ENCODE measurements at regions not wholly inside any gene's neighbourhood (a gene's known extent, or its start where the extent isn't known, plus 50 kb on each side); places are given as distances from the start of the nearest gene placed in this dataset.

DNA sequence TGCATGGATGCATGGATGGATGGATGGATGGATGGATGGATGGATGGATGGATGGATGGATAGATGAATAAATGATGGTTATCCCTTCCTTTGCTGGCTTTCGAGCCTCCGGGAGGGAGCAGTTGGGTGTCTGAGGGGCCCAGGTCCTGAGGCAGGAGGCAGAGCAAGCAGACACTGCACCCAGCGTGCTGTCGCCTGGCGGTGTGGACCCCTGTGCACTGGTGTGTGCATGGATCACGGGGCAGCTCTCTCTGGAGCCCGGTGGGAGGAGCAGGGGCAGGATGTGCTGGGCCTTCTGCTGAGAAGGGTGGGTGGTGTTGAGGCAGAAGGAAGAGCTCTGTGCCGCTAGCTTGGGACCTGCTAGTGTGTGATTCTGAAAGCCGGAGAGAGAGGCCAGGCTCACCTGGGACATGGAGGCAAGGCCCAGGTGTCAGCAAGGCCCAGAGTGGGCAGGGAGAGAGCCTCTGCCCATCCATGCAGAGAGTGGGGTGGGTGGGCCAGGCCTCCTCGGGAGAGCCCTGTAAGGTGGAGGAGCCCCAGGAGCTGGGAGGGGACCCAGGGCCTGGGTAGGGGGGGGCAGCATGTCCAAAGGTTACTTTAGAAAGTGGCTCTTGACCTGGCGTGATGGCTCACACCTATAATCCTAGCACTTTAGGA is 254.4 kb downstream of the BRD1 start:
- H3K4me1 ChIP-seq (ENCODE audit: control insufficient read depth, insufficient read depth, low read length): no peaks in the 10 kb centered on the region
- CTCF ChIA-PET: no interaction called here
- H3K4me3 ChIP-seq (ENCODE audit: low read depth, low read length): no peak overlapping the region
- TF ChIP-seq, protein P1, sequence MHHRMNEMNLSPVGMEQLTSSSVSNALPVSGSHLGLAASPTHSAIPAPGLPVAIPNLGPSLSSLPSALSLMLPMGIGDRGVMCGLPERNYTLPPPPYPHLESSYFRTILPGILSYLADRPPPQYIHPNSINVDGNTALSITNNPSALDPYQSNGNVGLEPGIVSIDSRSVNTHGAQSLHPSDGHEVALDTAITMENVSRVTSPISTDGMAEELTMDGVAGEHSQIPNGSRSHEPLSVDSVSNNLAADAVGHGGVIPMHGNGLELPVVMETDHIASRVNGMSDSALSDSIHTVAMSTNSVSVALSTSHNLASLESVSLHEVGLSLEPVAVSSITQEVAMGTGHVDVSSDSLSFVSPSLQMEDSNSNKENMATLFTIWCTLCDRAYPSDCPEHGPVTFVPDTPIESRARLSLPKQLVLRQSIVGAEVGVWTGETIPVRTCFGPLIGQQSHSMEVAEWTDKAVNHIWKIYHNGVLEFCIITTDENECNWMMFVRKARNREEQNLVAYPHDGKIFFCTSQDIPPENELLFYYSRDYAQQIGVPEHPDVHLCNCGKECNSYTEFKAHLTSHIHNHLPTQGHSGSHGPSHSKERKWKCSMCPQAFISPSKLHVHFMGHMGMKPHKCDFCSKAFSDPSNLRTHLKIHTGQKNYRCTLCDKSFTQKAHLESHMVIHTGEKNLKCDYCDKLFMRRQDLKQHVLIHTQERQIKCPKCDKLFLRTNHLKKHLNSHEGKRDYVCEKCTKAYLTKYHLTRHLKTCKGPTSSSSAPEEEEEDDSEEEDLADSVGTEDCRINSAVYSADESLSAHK (tag by site-specific recombination; IDR thresholded peaks at IDR 0.05): no peak
- no peak overlapping the region for H3K27ac ChIP-seq (ENCODE audit: extremely low read depth, low read depth, low read length)
- POLR2A ChIA-PET: no interaction called here
- H3K36me3 ChIP-seq (ENCODE audit: control insufficient read depth in 2 of 2, insufficient read depth in 1 of 2, low read length in 2 of 2): no peaks in the 10 kb centered on the region
- no peaks in the 10 kb centered on the region for H3K9me3 ChIP-seq (ENCODE audit: control insufficient read depth, insufficient read depth, low read depth, low read length)

DNA sequence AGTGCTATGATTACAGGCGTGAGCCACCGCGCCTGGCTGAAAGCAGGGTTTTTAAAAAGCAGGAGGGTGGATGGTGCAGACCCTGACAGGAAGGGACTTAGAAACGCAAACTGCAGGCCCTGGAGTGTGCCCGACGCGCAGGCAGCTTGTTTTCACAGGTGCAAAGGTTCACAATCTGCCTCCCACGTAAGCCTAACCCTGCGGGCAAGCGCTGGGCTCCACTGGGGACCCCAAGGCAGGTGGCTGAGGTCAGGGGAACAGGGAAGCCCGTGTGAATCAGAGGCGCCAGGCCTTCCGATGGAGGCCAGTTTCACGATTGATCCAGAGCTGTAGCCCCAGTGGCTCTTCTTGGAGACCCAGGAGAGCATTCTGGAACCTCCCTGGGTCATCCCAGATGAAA is 256.3 kb downstream of the BRD1 start:
- Histone ChIP-seq H3K36me3 (ENCODE audit: control insufficient read depth in 2 of 2, insufficient read depth in 1 of 2, low read length in 2 of 2) (no peaks in the 10 kb centered on the region), H3K4me1 (ENCODE audit: control insufficient read depth, insufficient read depth, low read length) (no peaks in the 10 kb centered on the region), H3K4me3 (ENCODE audit: low read depth, low read length) (no peak overlapping the region), H3K27ac (ENCODE audit: extremely low read depth, low read depth, low read length) (no peak overlapping the region), H3K9me3 (ENCODE audit: control insufficient read depth, insufficient read depth, low read depth, low read length) (no peaks in the 10 kb centered on the region)
- TF ChIP-seq ZNF701 (tag by site-specific recombination; IDR thresholded peaks at IDR 0.05) (no peak), REPIN1 (tag by site-specific recombination; IDR thresholded peaks at IDR 0.05; ENCODE audit: low read depth) (no peak), ZNF121 (tag by site-specific recombination; IDR thresholded peaks at IDR 0.05) (no peak), ZNF354C (tag by site-specific recombination; IDR thresholded peaks at IDR 0.05; ENCODE audit: borderline replicate concordance, low read depth) (no peak)
- TF ChIP-seq, protein P2, sequence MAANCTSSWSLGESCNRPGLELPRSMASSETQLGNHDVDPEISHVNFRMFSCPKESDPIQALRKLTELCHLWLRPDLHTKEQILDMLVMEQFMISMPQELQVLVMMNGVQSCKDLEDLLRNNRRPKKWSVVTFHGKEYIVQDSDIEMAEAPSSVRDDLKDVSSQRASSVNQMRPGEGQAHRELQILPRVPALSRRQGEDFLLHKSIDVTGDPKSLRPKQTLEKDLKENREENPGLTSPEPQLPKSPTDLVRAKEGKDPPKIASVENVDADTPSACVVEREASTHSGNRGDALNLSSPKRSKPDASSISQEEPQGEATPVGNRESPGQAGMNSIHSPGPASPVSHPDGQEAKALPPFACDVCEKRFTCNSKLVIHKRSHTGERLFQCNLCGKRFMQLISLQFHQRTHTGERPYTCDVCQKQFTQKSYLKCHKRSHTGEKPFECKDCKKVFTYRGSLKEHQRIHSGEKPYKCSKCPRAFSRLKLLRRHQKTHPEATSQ (tag by site-specific recombination; IDR thresholded peaks at IDR 0.05): no peak
- ChIA-PET POLR2A (no interaction called here), CTCF (no interaction called here)

DNA sequence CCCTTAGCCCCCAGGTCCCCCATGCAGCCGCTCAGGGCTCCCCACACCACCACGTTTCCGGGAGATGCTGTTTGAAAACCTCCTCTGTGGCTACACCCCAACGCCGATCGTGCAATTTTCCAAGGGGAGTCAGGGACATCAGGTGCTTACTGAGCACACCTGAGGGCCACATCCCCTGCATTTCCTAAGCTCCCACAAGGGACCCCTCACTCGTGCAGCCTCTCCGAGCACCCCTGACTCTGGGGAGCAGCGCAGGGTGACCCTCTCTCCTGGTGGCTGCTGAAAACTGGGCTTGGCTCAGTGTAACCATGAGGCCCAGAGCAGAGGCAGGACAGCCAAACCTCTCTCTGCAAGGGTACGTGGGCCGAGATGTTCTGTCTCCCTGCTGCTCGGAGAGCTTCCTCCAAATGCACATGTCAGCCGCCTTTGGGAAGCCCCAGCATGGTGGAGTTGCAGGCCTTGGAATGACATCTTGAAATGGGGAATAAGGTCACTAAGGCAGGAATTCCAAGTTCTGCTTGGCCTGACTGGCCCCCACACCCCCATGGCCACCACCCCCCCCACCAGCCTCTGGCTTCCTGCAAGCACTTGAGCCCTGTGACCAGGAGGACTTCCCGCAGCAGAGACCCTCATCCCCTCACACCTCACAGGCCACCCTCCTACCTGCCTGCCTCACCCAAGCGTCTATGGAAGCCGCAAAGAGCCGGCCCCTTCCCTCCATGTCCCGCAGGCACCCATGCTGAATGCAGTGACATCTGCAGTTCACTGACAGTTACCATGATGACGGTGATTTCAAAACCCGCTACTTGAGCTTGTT is 257.4 kb downstream of the BRD1 start:
- Histone ChIP-seq H3K4me1 (ENCODE audit: control insufficient read depth, insufficient read depth, low read length) (no peaks in the 10 kb centered on the region), H3K36me3 (ENCODE audit: control insufficient read depth in 2 of 2, insufficient read depth in 1 of 2, low read length in 2 of 2) (no peaks in the 10 kb centered on the region), H3K9me3 (ENCODE audit: control insufficient read depth, insufficient read depth, low read depth, low read length) (no peaks in the 10 kb centered on the region), H3K4me3 (ENCODE audit: low read depth, low read length) (no peak overlapping the region), H3K27ac (ENCODE audit: extremely low read depth, low read depth, low read length) (no peak overlapping the region)
- CTCF ChIA-PET: interaction anchor here (0.5 kb wide), 1 partner anchor 19 kb away, joined by 3 read pairs; no protein-coding TSS in a partner anchor
- POLR2A ChIA-PET: no interaction called here
- TF ChIP-seq ZNF248 (tag by site-specific recombination; IDR thresholded peaks at IDR 0.05) (no peak), HOXA7 (CRISPR knock-in tag; IDR thresholded peaks at IDR 0.05; ENCODE audit: borderline replicate concordance) (no peak), SP2 (tag by site-specific recombination; IDR thresholded peaks at IDR 0.05) (no peak), ZNF214 (tag by site-specific recombination; IDR thresholded peaks at IDR 0.05; ENCODE audit: borderline replicate concordance) (no peak), PRDM1 (tag by site-specific recombination; IDR thresholded peaks at IDR 0.05) (no peak), ZNF701 (tag by site-specific recombination; IDR thresholded peaks at IDR 0.05) (no peak), ZNF600 (tag by site-specific recombination; IDR thresholded peaks at IDR 0.05) (no peak), HOXD13 (CRISPR knock-in tag; IDR thresholded peaks at IDR 0.05; ENCODE audit: borderline replicate concordance) (no peak), ZNF555 (tag by site-specific recombination; conservative IDR thresholded peaks at IDR 0.05) (no peak), TCF7L2 (IDR thresholded peaks at IDR 0.05; ENCODE audit: borderline replicate concordance, low read depth, low read length) (no peak), ZSCAN23 (tag by site-specific recombination; IDR thresholded peaks at IDR 0.05) (no peak)
- TF ChIP-seq, protein P3, sequence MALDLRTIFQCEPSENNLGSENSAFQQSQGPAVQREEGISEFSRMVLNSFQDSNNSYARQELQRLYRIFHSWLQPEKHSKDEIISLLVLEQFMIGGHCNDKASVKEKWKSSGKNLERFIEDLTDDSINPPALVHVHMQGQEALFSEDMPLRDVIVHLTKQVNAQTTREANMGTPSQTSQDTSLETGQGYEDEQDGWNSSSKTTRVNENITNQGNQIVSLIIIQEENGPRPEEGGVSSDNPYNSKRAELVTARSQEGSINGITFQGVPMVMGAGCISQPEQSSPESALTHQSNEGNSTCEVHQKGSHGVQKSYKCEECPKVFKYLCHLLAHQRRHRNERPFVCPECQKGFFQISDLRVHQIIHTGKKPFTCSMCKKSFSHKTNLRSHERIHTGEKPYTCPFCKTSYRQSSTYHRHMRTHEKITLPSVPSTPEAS (tag by site-specific recombination; IDR thresholded peaks at IDR 0.05): no peak
- TF ChIP-seq, protein P4, sequence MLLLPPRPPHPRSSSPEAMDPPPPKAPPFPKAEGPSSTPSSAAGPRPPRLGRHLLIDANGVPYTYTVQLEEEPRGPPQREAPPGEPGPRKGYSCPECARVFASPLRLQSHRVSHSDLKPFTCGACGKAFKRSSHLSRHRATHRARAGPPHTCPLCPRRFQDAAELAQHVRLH (tag by site-specific recombination; IDR thresholded peaks at IDR 0.05): no peak
- TF ChIP-seq, protein P5, sequence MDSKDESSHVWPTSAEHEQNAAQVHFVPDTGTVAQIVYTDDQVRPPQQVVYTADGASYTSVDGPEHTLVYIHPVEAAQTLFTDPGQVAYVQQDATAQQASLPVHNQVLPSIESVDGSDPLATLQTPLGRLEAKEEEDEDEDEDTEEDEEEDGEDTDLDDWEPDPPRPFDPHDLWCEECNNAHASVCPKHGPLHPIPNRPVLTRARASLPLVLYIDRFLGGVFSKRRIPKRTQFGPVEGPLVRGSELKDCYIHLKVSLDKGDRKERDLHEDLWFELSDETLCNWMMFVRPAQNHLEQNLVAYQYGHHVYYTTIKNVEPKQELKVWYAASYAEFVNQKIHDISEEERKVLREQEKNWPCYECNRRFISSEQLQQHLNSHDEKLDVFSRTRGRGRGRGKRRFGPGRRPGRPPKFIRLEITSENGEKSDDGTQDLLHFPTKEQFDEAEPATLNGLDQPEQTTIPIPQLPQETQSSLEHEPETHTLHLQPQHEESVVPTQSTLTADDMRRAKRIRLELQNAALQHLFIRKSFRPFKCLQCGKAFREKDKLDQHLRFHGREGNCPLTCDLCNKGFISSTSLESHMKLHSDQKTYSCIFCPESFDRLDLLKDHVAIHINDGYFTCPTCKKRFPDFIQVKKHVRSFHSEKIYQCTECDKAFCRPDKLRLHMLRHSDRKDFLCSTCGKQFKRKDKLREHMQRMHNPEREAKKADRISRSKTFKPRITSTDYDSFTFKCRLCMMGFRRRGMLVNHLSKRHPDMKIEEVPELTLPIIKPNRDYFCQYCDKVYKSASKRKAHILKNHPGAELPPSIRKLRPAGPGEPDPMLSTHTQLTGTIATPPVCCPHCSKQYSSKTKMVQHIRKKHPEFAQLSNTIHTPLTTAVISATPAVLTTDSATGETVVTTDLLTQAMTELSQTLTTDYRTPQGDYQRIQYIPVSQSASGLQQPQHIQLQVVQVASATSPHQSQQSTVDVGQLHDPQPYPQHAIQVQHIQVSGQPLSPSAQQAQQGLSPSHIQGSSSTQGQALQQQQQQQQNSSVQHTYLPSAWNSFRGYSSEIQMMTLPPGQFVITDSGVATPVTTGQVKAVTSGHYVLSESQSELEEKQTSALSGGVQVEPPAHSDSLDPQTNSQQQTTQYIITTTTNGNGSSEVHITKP (tag by site-specific recombination; IDR thresholded peaks at IDR 0.05): no peak
